Loucy (cell line): ENCODE measurements at regions not wholly inside any gene's neighbourhood (a gene's known extent, or its start where the extent isn't known, plus 50 kb on each side); places are given as distances from the start of the nearest gene placed in this dataset.
"Not testable (repeated sequence)": the region's sequence is repeated elsewhere in the genome, so short reads cannot be mapped to it uniquely, and the experiment has no call there.

Source experiments
- EZH2phosphoT487 ChIP-seq: fragments of 200-600 bp; IDR thresholded peaks from 2 replicates; pipeline ENCODE4 v1.6.1; 2018; ENCODE audit warnings: antibody characterized with exemption, mild to moderate bottlenecking, moderate library complexity, borderline replicate concordance
- TF ChIP-seq, protein P1 (sequence below): fragments of 200-600 bp; sonication (generic); conservative IDR thresholded peaks from 2 replicates; pipeline ENCODE4 v1.5.1; 2014; ENCODE audit warnings: mild to moderate bottlenecking, antibody characterized with exemption, low read length

DNA sequence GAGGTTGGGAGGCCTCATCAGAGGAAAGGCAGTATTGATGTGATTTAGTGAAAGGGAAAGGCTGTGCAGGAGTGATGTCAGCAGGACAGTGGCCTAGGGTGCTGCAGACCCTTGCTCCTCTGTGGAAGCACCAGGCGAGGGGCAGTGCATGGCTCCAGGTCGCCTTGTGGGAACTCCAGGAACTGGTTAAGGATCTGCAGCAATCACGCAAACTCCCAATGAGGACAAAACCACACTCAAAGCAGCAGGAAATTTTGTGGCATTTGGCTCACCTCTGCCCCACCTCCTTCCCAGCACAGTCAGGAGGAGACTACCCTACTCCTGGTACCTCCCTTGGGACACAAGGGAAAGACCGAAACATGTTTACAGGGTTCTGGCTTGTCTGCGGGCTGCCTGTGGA, 251.5 kb downstream of the GADD45G start:
- TF ChIP-seq, protein P1, sequence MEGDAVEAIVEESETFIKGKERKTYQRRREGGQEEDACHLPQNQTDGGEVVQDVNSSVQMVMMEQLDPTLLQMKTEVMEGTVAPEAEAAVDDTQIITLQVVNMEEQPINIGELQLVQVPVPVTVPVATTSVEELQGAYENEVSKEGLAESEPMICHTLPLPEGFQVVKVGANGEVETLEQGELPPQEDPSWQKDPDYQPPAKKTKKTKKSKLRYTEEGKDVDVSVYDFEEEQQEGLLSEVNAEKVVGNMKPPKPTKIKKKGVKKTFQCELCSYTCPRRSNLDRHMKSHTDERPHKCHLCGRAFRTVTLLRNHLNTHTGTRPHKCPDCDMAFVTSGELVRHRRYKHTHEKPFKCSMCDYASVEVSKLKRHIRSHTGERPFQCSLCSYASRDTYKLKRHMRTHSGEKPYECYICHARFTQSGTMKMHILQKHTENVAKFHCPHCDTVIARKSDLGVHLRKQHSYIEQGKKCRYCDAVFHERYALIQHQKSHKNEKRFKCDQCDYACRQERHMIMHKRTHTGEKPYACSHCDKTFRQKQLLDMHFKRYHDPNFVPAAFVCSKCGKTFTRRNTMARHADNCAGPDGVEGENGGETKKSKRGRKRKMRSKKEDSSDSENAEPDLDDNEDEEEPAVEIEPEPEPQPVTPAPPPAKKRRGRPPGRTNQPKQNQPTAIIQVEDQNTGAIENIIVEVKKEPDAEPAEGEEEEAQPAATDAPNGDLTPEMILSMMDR = not testable (repeated sequence)
- TF ChIP-seq EZH2phosphoT487 = not testable (repeated sequence)
